ENCODE measurements at regions not wholly inside any gene's neighbourhood (a gene's known extent, or its start where the extent isn't known, plus 50 kb on each side); places are given as distances from the start of the nearest gene placed in this dataset.

- no peak overlapping the region for H3K56ac ChIP-seq (ENCODE audit: insufficient read length, low read depth, low read length)
- H3K27me3 Mint-ChIP-seq (ENCODE audit: low read depth): no peaks in the 10 kb centered on the region; the same call in none of the 2 replicates
- H3K4ac ChIP-seq (ENCODE audit: low read depth, low read length): no peak overlapping the region
- H4K20me1 ChIP-seq (ENCODE audit: control insufficient read depth, insufficient read depth, insufficient read length): no peaks in the 10 kb centered on the region
- no peak overlapping the region for H3K4me3 Mint-ChIP-seq
- peaks cover 15 to 20% of the 10 kb centered on the region in 2 experiments for H3K4me1 Mint-ChIP-seq
- H3K9me3 ChIP-seq (ENCODE audit: control insufficient read depth, low read depth, low read length): no peaks in the 10 kb centered on the region
- no peak overlapping the region for H2BK120ac ChIP-seq (ENCODE audit: low read depth, low read length, poor library complexity, severe bottlenecking)
- H2BK15ac ChIP-seq (ENCODE audit: low read depth, low read length): no peak overlapping the region
- H3K4me1 ChIP-seq (ENCODE audit: insufficient read depth, low read length): no peaks in the 10 kb centered on the region
- H2BK12ac ChIP-seq (ENCODE audit: insufficient read length, low read depth, low read length): no peak overlapping the region
- H3K27me3 ChIP-seq (ENCODE audit: insufficient read depth, low read length): no peaks in the 10 kb centered on the region
- H3K18ac ChIP-seq (ENCODE audit: insufficient read length, low read depth, low read length): no peak overlapping the region
- no peak overlapping the region for H3K27ac ChIP-seq (ENCODE audit: insufficient read length, low read depth, low read length)
- peaks cover 0 to 3% of the 10 kb centered on the region in 2 experiments; a peak in 3 of 5 replicates for H3K9me3 Mint-ChIP-seq
- no CpG with 5 or more reads among the region's 6 CpGs for whole genome bisulfite sequencing (ENCODE audit: extremely low coverage, insufficient read length, low lambda C conversion rate)
- no peak overlapping the region for H3K27ac Mint-ChIP-seq
- H4K91ac ChIP-seq (ENCODE audit: insufficient read length, low read depth, low read length): no peak overlapping the region
- H2BK20ac ChIP-seq (ENCODE audit: low read depth, low read length, poor library complexity, severe bottlenecking): no peak overlapping the region
- H3K79me1 ChIP-seq (ENCODE audit: insufficient read depth, low read depth, low read length, poor library complexity, severe bottlenecking): no peaks in the 10 kb centered on the region
- no peak overlapping the region for H3K14ac ChIP-seq (ENCODE audit: insufficient read depth, low read length)
- H3K23ac ChIP-seq (ENCODE audit: insufficient read length, low read depth, low read length): no peak overlapping the region
- H2AFZ ChIP-seq (ENCODE audit: low read length): no peak overlapping the region
- no peak overlapping the region for H2BK5ac ChIP-seq (ENCODE audit: insufficient read length, low read length)
- H2AK5ac ChIP-seq (ENCODE audit: insufficient read length, low read length): no peak overlapping the region
- TF ChIP-seq, protein P1, sequence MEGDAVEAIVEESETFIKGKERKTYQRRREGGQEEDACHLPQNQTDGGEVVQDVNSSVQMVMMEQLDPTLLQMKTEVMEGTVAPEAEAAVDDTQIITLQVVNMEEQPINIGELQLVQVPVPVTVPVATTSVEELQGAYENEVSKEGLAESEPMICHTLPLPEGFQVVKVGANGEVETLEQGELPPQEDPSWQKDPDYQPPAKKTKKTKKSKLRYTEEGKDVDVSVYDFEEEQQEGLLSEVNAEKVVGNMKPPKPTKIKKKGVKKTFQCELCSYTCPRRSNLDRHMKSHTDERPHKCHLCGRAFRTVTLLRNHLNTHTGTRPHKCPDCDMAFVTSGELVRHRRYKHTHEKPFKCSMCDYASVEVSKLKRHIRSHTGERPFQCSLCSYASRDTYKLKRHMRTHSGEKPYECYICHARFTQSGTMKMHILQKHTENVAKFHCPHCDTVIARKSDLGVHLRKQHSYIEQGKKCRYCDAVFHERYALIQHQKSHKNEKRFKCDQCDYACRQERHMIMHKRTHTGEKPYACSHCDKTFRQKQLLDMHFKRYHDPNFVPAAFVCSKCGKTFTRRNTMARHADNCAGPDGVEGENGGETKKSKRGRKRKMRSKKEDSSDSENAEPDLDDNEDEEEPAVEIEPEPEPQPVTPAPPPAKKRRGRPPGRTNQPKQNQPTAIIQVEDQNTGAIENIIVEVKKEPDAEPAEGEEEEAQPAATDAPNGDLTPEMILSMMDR (conservative IDR thresholded peaks at IDR 0.05): no peak
- H4K8ac ChIP-seq (replicated peaks; ENCODE audit: insufficient read length, low read depth, low read length): no peak overlapping the region
- no peaks in the 10 kb centered on the region for H3K79me2 ChIP-seq (ENCODE audit: insufficient read depth, low read length)
- no peak overlapping the region for H3K4me2 ChIP-seq (ENCODE audit: insufficient read depth, insufficient read length, low read length)
- no peak overlapping the region for H4K5ac ChIP-seq (ENCODE audit: insufficient read length, low read depth, low read length)
- DNase-seq: no peak
- H3T11ph ChIP-seq (ENCODE audit: low read length): no peak overlapping the region
- no peaks in the 10 kb centered on the region for H3K23me2 ChIP-seq (ENCODE audit: insufficient read length, low read depth, low read length, poor library complexity, severe bottlenecking)
- no peak overlapping the region for H3K9ac ChIP-seq (ENCODE audit: extremely low read depth, insufficient read length, low read length)
- no peaks in the 10 kb centered on the region for H3K36me3 Mint-ChIP-seq (ENCODE audit: insufficient read depth in 1 of 3, low read depth in 3 of 3)
Observed at GRCh38 chr15:70516408-70517193, 246.8 kb downstream of the UACA start.
